H9 (cell line): ENCODE measurements at regions not wholly inside any gene's neighbourhood (a gene's known extent, or its start where the extent isn't known, plus 50 kb on each side); places are given as distances from the start of the nearest gene placed in this dataset.

Experiments
- DNase-seq: peaks from one replicate; pipeline ENCODE4 v3.0.0-alpha.2; 2017
- H2AFZ ChIP-seq: one replicate; pipeline ENCODE4 v1.6.1; 2013; ENCODE audit warnings: mild to moderate bottlenecking, low read length, control low read depth, moderate library complexity
- H2AK5ac ChIP-seq: 2 replicates; pipeline ENCODE4 v1.6.1; 2013; ENCODE audit warnings: low read length, control low read depth, mixed read lengths; ENCODE audit not compliant: insufficient read length
- H2BK120ac ChIP-seq: one replicate; pipeline ENCODE4 v1.6.1; 2013; ENCODE audit warnings: low read depth, mild to moderate bottlenecking, low read length, control low read depth, inconsistent platforms; ENCODE audit not compliant: poor library complexity, severe bottlenecking
- H2BK12ac ChIP-seq: 2 replicates; pipeline ENCODE4 v1.6.1; 2013; ENCODE audit warnings: low read length, control low read depth, mixed read lengths, low read depth; ENCODE audit not compliant: insufficient read length
- H2BK15ac ChIP-seq: 2 replicates; pipeline ENCODE4 v1.6.1; 2013; ENCODE audit warnings: low read depth, low read length, control low read depth
- H2BK20ac ChIP-seq: one replicate; pipeline ENCODE4 v1.6.1; 2013; ENCODE audit warnings: low read depth, mild to moderate bottlenecking, low read length, control low read depth, inconsistent platforms; ENCODE audit not compliant: poor library complexity, severe bottlenecking
- H2BK5ac ChIP-seq: 2 replicates; pipeline ENCODE4 v1.6.1; 2013; ENCODE audit warnings: low read length, control low read depth, mixed read lengths; ENCODE audit not compliant: insufficient read length
- H3K14ac ChIP-seq: 2 replicates; pipeline ENCODE4 v1.6.1; 2013; ENCODE audit warnings: low read length, control low read depth; ENCODE audit not compliant: insufficient read depth
- H3K18ac ChIP-seq: 2 replicates; pipeline ENCODE4 v1.6.1; 2013; ENCODE audit warnings: low read depth, mild to moderate bottlenecking, mixed read lengths, low read length, control low read depth; ENCODE audit not compliant: insufficient read length
- H3K23ac ChIP-seq: 2 replicates; pipeline ENCODE4 v1.6.1; 2013; ENCODE audit warnings: low read length, control low read depth, mixed read lengths, low read depth; ENCODE audit not compliant: insufficient read length
- H3K23me2 ChIP-seq: 2 replicates; pipeline ENCODE4 v1.6.1; 2013; ENCODE audit warnings: low read depth, mild to moderate bottlenecking, mixed read lengths, low read length, control low read depth; ENCODE audit not compliant: insufficient read length, poor library complexity, severe bottlenecking
- H3K27ac ChIP-seq: 2 replicates; pipeline ENCODE4 v1.5.1; 2013; ENCODE audit warnings: low read length, control low read depth, mixed read lengths, low read depth; ENCODE audit not compliant: insufficient read length
- H3K27me3 ChIP-seq: 2 replicates; pipeline ENCODE4 v1.6.1; 2013; ENCODE audit warnings: low read length, control low read depth, inconsistent platforms; ENCODE audit not compliant: insufficient read depth
- H3K4ac ChIP-seq: 2 replicates; pipeline ENCODE4 v1.6.1; 2013; ENCODE audit warnings: low read depth, mild to moderate bottlenecking, control low read depth, inconsistent platforms, low read length, moderate library complexity
- H3K4me1 ChIP-seq: 2 replicates; pipeline ENCODE4 v1.6.1; 2013; ENCODE audit warnings: low read length, control low read depth, inconsistent platforms; ENCODE audit not compliant: insufficient read depth
- H3K4me2 ChIP-seq: 2 replicates; pipeline ENCODE4 v1.6.1; 2013; ENCODE audit warnings: low read length, control low read depth, mixed read lengths; ENCODE audit not compliant: insufficient read length, insufficient read depth
- H3K56ac ChIP-seq: 2 replicates; pipeline ENCODE4 v1.6.1; 2013; ENCODE audit warnings: low read depth, mild to moderate bottlenecking, mixed read lengths, low read length, control low read depth; ENCODE audit not compliant: insufficient read length
- H3K79me1 ChIP-seq: 2 replicates; pipeline ENCODE4 v1.6.1; 2013; ENCODE audit warnings: low read depth, mild to moderate bottlenecking, moderate library complexity, low read length, control low read depth, inconsistent platforms; ENCODE audit not compliant: insufficient read depth, poor library complexity, severe bottlenecking
- H3K79me2 ChIP-seq: 2 replicates; pipeline ENCODE4 v1.6.1; 2013; ENCODE audit warnings: low read length, control low read depth, inconsistent platforms; ENCODE audit not compliant: insufficient read depth
- H3K9ac ChIP-seq: 2 replicates; pipeline ENCODE4 v1.6.1; 2013; ENCODE audit warnings: low read length, control low read depth, mixed read lengths; ENCODE audit not compliant: insufficient read length; ENCODE audit errors: extremely low read depth
- H3K9me3 ChIP-seq: one replicate; pipeline ENCODE4 v1.6.1; 2013; ENCODE audit warnings: low read depth, low read length, inconsistent platforms; ENCODE audit not compliant: control insufficient read depth
- H3T11ph ChIP-seq: one replicate; pipeline ENCODE4 v1.6.1; 2013; ENCODE audit warnings: mild to moderate bottlenecking, low read length, control low read depth, inconsistent platforms
- H4K20me1 ChIP-seq: one replicate; pipeline ENCODE4 v1.6.1; 2013; ENCODE audit not compliant: control insufficient read depth, insufficient read length, insufficient read depth
- H4K5ac ChIP-seq: 2 replicates; pipeline ENCODE4 v1.6.1; 2013; ENCODE audit warnings: low read depth, mild to moderate bottlenecking, mixed read lengths, low read length, control low read depth; ENCODE audit not compliant: insufficient read length
- H4K8ac ChIP-seq: replicated peaks from 2 replicates; pipeline ENCODE4 v1.6.1; 2013; ENCODE audit warnings: low read length, control low read depth, mixed read lengths, low read depth; ENCODE audit not compliant: insufficient read length
- H4K91ac ChIP-seq: 2 replicates; pipeline ENCODE4 v1.6.1; 2013; ENCODE audit warnings: low read depth, mild to moderate bottlenecking, moderate library complexity, mixed read lengths, low read length, control low read depth; ENCODE audit not compliant: insufficient read length
- H3K27ac Mint-ChIP-seq, 3 experiments: 2 replicates in 2 of 3; 3 replicates in 1 of 3; pipeline ENCODE4 v1.8.0; 2020 to 2021; ENCODE audit warnings: mixed read lengths in 3 of 3, mild to moderate bottlenecking in 1 of 3, moderate library complexity in 1 of 3
- H3K27me3 Mint-ChIP-seq: 2 replicates; pipeline ENCODE4 v1.8.0; 2021; ENCODE audit warnings: low read depth, mild to moderate bottlenecking, moderate library complexity, mixed read lengths
- H3K36me3 Mint-ChIP-seq, 3 experiments: 2 replicates in 2 of 3; 3 replicates in 1 of 3; pipeline ENCODE4 v1.8.0; 2020 to 2021; ENCODE audit warnings: low read depth in 3 of 3, mixed read lengths in 3 of 3; ENCODE audit not compliant: insufficient read depth in 1 of 3
- H3K4me1 Mint-ChIP-seq, 2 experiments: 2 replicates each; pipeline ENCODE4 v1.8.0; 2020; ENCODE audit warnings: mixed read lengths in 2 of 2
- H3K4me3 Mint-ChIP-seq, 2 experiments: 2 replicates in 1 of 2; 3 replicates in 1 of 2; pipeline ENCODE4 v1.8.0; 2020 to 2021; ENCODE audit warnings: mild to moderate bottlenecking in 2 of 2, mixed read lengths in 2 of 2, moderate library complexity in 1 of 2
- H3K9me3 Mint-ChIP-seq, 2 experiments: 2 replicates in 1 of 2; 3 replicates in 1 of 2; pipeline ENCODE4 v1.8.0; 2020; ENCODE audit warnings: mild to moderate bottlenecking in 2 of 2, mixed read lengths in 2 of 2, moderate library complexity in 1 of 2
- WGBS: extraction: QIAGEN DNeasy Blood & Tissue Kit; methylation state at CpG from one replicate; pipeline ENCODE4 v1.1.7; 2013; ENCODE audit warnings: missing lambda C conversion rate, low lambda C conversion rate, mixed read lengths; ENCODE audit not compliant: insufficient read length; ENCODE audit errors: extremely low coverage; 5-methylcytosine and 5-hydroxymethylcytosine counted together
- TF ChIP-seq, protein P1 (sequence below): fragments of 200-600 bp; sonication (generic); conservative IDR thresholded peaks from 3 replicates; pipeline ENCODE4 v1.8.0; 2021; ENCODE audit warnings: antibody characterized with exemption, mild to moderate bottlenecking

DNA sequence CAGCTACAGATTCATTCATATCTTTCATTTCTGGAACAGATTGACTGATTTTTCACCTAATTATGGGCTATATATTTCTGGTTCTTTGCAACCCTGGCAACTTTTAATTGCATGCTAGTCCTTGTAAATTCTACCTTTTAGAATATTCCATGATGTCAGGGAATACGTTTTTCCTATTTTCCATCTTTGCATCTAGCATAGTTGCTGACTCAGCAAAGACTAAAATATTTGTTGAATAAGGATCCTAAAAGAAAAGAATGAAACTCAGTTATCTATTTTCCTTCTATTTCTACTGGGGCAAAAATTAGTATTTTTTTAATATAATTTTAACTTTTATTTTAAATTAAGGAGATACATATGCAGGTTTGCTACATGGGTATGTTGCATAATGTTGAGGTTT, 438.3 kb downstream of the GXYLT1 start:
- Histone ChIP-seq H3K56ac (no peak overlapping the region), H2AFZ (no peak overlapping the region), H3K23me2 (no peaks in the 10 kb centered on the region), H2BK20ac (no peak overlapping the region), H3K4ac (no peak overlapping the region), H4K91ac (no peak overlapping the region), H3K9me3 (no peaks in the 10 kb centered on the region), H4K20me1 (no peaks in the 10 kb centered on the region), H4K8ac (no peak overlapping the region), H2AK5ac (no peak overlapping the region), H3K27ac (no peak overlapping the region), H3K23ac (no peak overlapping the region), H2BK15ac (no peak overlapping the region), H3K79me2 (no peaks in the 10 kb centered on the region), H3K27me3 (no peaks in the 10 kb centered on the region), H3T11ph (no peak overlapping the region), H4K5ac (no peak overlapping the region), H3K18ac (no peak overlapping the region), H3K14ac (no peak overlapping the region), H2BK5ac (no peak overlapping the region), H3K4me2 (no peak overlapping the region), H3K4me1 (peaks cover 6% of the 10 kb centered on the region; the same call in 1 of the 2 replicates), H2BK120ac (no peak overlapping the region), H2BK12ac (no peak overlapping the region), H3K79me1 (no peaks in the 10 kb centered on the region), H3K9ac (no peak overlapping the region)
- Mint-ChIP-seq H3K27me3 (no peaks in the 10 kb centered on the region), H3K36me3 (no peaks in the 10 kb centered on the region; a peak in 1 of 7 replicates), H3K4me3 (no peak overlapping the region), H3K4me1 (peaks cover 25 to 26% of the 10 kb centered on the region in 2 experiments), H3K9me3 (no peaks in the 10 kb centered on the region), H3K27ac (no peak overlapping the region)
- no peak for DNase-seq
- TF ChIP-seq, protein P1, sequence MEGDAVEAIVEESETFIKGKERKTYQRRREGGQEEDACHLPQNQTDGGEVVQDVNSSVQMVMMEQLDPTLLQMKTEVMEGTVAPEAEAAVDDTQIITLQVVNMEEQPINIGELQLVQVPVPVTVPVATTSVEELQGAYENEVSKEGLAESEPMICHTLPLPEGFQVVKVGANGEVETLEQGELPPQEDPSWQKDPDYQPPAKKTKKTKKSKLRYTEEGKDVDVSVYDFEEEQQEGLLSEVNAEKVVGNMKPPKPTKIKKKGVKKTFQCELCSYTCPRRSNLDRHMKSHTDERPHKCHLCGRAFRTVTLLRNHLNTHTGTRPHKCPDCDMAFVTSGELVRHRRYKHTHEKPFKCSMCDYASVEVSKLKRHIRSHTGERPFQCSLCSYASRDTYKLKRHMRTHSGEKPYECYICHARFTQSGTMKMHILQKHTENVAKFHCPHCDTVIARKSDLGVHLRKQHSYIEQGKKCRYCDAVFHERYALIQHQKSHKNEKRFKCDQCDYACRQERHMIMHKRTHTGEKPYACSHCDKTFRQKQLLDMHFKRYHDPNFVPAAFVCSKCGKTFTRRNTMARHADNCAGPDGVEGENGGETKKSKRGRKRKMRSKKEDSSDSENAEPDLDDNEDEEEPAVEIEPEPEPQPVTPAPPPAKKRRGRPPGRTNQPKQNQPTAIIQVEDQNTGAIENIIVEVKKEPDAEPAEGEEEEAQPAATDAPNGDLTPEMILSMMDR: no peak
- no CpG with 5 or more reads among the region's 1 CpG for WGBS
